HG03354 (cell line): ENCODE measurements at regions not wholly inside any gene's neighbourhood (a gene's known extent, or its start where the extent isn't known, plus 50 kb on each side); places are given as distances from the start of the nearest gene placed in this dataset.
"Not testable (repeated sequence)": the region's sequence is repeated elsewhere in the genome, so short reads cannot be mapped to it uniquely, and the experiment has no call there.

Experiments
- ATAC-seq: cut with Tn5 transposase; IDR thresholded peaks from one replicate; pipeline ENCODE4 v1.9.1; 2021; ENCODE audit warnings: mild to moderate bottlenecking; ENCODE audit not compliant: unreplicated experiment, poor library complexity, severe bottlenecking

DNA sequence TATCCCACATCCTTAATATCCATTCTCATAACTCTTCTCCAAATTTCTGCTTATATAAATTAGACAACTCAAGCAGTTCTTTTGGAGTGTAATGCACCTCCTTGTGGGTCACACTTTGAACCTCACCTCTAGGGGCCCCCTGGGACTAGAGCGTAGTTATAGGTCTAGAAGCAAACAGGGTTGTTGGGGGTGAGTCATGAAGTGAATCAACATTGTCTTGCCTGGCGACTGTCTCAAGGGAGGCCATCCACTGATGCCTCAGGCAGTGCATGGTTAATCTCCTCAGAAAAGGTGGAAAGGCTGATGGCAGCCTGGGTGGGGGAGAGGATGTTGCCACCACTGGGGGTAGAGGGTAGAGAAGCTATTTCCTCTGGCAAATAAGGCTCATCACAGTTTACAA is 129.1 kb downstream of the TNFRSF21 start:
- ATAC-seq, result no peak

DNA sequence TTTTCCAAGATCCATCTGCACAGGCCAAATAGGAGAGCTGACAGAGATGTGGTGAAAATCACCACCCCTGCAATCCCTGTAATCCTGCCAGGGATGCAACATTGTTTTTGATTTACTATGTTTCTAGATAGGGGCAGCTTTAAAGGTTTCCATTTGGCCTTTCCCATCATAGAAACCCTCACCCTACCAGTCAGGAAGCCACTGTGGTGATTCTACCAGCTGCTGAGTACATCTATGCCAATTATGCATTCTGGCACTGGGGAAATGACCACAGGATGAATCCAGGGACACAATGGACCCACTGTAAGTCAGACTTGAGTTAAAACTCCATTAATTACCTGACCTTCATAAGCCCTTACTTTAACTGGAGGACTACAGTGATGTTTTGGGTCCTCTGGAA is 130.4 kb downstream of the TNFRSF21 start:
- ATAC-seq, result no peak

DNA sequence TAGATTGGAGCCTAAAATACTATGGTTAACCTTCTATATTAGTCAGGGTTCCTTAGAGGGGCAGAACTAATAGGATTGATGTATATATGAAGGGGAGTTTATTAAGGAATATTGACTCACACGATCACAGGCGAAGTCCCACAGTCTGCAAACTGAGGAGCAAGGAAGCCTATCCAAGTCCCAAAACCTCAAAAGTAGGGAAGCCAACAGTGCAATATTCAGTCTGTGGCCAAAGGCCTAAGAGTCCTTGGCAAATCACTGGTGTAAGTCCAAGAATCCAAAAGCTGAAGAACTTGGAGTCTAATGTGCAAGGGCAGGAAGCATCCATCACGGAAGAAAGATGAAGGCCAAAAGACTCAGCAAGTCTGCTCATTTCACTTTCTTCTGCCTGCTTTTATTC is 133.5 kb upstream of the ADGRF1 start:
- ATAC-seq, result no peak

DNA sequence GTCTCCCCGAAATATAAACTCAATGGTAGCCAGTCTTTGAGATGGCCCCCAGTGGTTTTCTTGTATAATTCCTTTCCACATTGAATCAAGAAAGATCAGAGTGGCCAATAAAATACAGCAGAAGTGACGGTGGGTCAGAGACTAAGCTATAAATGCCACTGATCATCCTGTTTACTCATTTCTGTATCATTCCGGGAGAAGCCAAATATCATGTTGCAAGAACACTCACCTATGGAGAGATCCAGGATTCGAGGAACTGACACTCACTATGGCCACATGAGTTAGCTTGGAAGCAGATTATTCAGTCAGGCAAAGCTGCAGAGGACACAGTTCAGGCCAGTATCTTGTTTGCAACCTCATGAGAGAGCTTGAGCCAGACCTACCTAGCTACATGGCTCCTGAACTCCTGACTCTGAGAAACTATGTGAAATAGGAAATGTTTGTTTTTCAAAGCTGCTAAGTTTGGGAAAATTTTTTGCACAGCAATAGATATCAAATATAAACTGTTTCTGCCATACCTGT is 132.4 kb upstream of the ADGRF1 start:
- no peak for ATAC-seq

DNA sequence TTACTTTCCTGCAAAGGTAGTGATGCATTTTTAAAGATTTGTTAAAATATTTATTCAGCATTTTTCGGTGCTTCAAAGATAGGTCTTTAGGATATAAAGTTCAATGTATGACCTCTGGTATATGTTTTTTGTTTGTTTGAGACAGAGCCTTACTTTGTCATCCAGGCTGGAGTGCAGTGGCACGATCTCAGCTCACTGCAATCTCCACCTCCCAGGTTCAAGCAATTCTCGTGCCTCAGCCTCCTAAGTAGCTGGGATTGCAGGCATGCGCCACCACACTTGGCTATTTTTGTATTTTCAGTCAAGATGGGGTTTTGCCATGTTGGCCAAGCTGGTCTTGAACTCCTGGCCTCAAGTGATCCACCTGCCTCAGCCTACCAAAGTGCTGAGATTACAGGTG is 131.9 kb upstream of the ADGRF1 start:
- not testable (repeated sequence) for ATAC-seq

DNA sequence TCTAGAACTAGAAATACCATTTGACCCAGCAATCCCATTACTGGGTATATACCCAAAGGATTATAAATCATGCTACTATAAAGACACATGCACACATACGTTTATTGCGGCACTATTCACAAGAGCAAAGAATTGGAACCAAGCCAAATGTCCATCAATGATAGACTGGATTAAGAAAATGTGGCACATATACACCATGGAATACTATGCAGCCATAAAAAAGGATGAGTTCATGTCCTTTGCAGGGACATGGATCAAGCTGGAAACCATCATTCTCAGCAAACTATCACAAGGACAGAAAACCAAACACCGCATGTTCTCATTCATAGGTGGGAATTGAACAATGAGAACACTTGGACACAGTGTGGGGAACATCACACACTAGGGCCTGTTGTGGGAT is 131.0 kb upstream of the ADGRF1 start:
- not testable (repeated sequence) for ATAC-seq

DNA sequence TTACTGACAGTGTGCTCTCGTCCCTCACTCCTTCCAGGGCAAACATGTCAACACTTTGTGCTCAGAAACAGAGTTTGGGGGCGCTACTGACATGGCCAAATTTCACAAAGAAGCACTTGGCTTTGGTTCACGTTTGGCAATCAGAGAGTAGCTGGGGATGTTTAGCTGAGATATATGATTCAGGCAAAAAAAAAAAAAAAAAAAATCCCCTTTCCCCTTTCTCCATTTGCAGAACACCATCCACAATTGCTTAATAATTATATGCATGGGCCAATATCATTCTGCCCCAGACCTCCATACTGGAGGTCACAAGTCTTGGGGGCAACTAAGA is 128.4 kb upstream of the ADGRF1 start:
- no peak for ATAC-seq

DNA sequence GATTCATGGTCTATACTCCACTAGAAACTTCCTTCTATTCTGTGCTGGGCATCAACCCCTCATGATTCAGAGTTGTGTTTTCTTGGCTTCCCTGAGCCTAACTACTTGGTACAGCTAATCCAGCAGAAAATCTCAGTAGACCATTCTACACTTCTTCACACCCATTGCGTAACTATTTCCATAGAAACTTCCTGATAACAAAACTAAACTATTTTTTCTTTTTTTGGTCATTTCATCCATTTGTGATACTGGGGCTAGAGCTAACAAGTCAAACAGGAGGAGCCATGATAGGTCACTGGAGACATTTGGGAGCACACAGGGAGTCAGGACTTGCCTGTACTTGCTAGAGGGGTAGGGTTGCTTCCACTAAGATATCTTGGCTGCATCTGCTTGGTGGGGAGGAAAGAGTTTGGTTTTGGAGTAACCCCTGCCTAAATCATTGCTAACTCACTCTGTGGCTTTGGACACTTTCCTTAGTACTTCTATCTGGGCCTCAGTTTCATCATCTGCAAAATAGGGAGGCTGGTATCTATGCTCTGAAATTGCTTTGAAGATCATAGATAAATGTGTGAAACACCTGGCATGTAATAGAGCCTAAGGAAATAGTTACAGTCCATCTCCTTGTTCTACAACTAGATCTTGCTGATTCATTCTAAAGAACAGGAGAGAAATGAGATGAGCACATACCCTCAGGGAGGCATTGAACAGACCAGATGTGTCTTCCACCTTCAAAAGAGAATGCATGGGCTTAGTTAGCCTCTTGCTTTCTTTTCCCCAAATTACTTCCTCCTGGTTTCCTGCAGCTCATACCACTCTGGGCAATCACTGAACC is 127.9 kb upstream of the ADGRF1 start:
- no peak for ATAC-seq

DNA sequence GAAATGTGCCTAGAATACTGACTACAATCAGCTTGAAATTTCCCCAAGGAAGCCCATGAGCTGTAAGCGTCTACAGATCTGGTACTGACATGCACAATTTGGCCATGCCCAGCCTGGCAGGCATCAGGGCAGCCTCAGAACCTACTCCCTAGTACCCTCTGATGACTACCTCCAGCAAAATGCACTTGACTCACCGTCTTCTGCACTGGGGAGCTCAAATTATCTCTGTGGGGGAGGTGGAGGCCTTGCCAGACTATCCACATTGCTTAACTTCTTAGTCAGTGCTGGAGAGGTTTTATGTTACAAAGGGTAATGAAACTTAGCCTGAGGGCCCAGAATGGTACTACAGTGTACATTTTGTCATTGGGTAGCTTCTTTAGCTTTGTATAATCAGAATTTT is 126.0 kb upstream of the ADGRF1 start:
- no peak for ATAC-seq

DNA sequence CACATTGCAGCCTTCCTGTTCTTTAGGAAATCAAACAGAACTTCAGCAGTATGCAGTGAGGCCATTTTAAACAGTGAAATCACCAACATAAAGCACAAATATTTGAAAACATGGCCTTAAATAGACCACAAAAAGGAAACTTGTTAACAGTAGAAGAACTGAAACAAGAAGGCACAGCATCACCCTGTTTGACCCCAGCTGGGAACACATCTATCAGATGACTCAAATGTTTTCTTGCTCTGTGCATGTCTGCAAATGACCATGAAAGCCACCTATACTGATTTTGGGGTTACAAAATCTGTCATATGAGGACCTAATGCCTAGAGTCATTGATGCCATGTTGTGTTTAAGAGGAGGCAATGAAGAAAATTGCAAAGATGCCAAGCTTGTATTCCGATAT is 123.8 kb upstream of the ADGRF1 start:
- ATAC-seq, result peak; percentile 86

DNA sequence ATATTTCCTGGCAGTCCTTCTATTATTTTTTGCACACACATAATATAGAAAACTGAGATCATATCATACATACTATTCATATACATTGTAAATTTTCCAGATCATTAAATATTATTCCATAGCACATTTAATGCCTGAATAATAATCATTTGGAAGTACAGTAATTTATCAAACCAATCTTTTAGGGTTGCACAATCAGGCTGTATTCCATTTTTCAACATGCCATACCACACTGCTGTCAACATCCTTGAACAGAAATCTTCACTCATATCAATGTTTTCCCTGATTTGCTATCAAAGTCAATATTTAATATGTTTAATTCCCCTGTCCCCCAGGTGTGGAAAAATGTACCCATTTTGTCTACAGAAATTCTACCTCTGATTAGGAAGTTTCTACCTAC is 122.7 kb upstream of the ADGRF1 start:
- no peak for ATAC-seq

DNA sequence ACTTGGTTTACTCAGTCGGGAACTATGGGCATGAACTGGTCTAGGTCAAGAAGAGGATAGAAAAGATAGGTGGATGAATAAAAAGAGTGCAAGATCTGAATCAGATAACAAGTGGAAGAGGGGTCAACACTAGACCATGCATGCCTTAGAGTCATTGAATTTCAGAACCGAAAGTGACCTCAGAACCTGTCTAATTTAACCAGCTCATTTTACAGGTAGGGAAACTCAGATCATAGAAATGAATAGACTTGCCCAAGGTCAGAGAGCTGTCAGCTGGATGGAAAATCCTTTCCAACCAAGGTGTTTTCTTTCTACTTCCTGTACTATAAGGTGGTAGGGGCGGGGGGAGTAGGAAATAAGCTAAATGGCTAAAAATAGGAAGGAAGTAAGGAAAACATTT is 121.4 kb upstream of the ADGRF1 start:
- peak; percentile 44 for ATAC-seq

DNA sequence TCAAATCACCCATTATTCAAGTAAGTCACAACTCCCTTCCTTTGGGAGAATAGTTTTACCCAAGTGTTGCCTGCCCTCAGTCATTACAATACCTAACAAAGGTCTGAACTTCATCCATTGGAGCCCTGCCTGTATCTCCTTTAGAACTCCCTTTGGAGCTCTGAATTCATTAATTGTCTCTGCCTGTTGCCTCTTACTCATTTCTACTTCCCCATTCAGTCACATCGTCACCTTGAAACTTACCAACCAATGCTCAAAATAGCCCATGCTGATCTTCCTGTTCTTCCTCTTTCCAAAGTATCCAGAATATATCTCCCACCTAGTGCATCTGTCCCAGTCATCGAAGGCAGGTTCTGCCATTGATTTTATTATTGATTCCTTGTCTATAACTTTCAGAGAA is 120.7 kb upstream of the ADGRF1 start:
- ATAC-seq, result no peak

DNA sequence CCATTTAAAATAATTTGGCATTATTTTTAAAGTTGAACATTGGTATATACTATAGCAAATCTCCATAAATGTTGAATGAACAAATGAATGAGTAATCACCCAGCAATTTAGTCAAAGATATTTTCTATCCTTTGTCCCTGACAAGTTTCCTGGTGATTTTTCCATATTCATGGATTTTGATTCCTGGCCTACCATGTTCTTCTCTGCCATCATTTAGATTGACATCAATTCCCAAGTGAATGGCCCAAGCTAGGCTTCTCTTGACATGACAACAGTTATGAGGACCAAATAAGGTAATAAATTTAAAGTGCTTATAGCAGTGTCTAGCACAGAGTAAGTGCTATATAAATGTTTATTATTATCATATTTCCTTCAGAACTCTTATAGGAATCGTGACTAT is 120.1 kb upstream of the ADGRF1 start:
- no peak for ATAC-seq

DNA sequence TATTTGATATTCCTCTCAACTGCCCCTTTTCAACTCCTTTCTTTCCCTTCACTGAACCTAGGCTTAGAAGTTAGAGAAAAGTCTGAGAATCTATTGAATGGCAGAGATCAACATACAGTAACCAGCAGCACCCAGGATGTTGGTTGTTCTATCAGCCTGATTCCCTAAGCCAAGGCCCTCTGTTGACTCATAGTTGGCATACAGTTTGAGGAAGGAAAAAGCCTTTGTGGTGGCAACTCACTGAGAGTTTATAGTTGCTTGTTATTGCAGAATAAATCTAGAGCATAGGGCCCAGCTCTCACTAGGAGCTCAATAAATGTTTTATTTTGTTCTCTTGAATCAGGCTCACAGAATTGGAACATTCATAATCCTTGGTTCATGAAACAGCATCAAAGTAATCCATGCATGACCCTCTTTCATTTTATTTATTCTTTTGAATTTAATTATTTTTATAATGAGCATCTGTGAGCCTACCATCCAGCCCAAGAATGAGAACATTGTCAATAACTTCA is 119.1 kb upstream of the ADGRF1 start:
- no peak for ATAC-seq

DNA sequence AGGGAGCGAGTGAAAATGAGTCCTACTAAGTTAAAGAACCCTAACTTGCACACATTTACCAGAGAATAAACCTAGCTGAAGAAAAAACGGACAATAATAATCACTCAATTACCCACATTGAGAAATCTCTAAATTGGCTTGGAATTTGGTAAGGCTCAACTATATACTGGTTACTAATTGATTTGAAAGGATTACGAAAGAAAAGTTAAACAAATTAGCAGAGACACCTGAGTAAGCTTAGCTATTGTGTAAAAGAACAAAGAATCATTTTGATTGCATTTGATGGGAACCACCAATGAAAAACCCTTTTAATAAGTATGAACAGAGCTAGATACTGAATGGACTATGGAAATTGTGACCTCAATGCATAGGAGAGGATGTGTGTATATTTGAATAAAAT is 118.6 kb upstream of the ADGRF1 start:
- ATAC-seq, result no peak

DNA sequence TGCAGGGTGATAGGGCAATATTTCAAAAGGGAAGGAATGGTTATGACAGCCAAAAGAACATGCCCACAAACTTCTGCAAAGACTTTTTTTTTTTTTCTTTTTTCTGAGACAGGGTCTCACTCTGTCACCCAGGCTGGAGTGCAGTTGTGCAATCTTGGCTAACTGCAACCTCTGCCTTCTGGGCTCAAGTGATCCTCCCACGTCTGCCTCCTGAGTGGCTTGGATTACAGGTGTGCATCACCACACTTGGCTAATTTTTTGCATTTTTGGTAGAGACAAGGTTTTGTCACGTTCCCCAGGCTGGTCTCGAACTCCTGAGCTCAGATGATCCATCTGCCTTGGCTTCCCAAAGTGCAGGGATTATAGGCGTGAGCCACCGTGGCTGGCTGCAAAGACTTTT is 117.6 kb upstream of the ADGRF1 start:
- ATAC-seq, result no peak

DNA sequence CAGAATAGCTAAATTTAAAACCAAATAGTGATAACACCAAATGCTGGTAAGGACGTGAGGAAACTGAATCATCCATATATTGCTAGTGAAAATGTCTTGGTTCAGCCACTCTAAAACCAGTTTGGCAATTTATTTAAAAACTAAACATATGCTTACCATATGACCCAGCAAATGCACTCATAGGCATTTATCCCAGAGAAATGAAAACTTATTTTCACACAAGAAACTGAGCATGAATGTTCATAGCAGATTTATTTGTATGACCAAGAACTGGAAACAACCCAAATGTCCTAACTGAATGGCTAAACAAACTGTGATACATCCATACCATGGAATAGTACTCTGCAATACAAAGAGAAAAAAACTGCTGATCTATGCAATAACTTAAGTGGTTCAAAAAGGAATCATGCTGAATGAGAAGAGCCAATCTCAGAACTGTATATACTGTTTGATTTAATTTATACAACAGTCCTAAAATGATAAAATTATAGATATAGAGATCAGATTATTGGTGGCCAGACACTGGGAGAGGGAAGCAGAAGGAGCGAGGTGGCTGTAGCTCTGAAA is 115.6 kb upstream of the ADGRF1 start:
- ATAC-seq, result no peak

DNA sequence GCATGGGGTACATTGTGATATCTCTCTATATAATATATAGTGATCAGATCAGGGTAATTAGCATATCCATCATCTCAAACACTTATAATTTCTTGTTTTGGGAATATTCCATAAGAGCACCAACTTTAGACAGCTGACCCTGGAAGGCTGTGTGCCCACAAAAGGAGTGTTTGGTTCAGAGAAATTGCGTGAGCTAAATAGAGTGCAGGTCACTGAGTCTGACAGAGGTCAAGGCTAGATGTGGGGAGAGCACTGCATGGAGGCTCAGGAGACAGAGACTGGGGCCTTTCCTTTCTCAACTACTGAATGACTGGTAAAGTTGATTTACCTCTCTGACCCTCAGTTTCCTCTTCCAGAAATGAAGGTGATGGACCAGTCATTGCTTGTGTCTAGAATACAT is 114.9 kb upstream of the ADGRF1 start:
- no peak for ATAC-seq

DNA sequence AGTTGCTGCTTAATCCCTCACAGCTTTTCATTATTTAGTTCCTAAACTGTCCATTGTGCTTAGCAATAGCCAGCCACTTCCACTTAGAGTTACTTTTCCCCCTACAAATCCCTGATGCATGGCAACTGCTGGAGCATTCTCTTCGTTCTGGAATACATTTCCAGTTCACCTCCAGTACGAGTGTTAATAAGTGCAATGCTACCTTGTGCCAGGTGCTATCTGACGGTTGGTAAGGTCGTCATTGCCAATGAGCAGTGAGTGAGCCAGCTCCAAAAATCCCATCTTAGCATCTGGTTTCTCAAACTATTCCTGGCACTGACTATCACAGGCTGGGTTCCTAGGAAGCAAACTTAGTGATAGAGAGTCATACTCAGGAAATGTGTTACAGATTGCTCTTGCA is 114.1 kb upstream of the ADGRF1 start:
- no peak for ATAC-seq

DNA sequence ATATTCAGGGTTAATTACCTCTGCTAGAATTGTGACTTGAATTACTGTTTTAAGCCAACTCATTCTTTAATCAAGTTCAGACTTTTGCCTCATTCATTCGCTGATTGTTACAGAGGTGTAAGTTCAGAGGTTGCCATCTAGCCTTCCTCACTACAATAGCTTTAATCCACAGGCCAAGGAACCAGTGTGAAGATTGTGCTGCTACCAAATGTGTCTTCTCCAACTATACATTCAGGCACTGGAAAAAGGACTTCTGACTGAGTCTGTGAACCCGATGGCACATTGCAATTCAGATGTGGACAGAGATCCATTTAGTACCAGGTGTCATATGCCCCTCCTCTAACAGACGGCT is 111.2 kb upstream of the ADGRF1 start:
- ATAC-seq, result no peak
